ENCODE measurements at regions not wholly inside any gene's neighbourhood (a gene's known extent, or its start where the extent isn't known, plus 50 kb on each side); places are given as distances from the start of the nearest gene placed in this dataset.
A peak's percentile ranks its signal among the peaks of the same experiment; 100 is the strongest.

DNA sequence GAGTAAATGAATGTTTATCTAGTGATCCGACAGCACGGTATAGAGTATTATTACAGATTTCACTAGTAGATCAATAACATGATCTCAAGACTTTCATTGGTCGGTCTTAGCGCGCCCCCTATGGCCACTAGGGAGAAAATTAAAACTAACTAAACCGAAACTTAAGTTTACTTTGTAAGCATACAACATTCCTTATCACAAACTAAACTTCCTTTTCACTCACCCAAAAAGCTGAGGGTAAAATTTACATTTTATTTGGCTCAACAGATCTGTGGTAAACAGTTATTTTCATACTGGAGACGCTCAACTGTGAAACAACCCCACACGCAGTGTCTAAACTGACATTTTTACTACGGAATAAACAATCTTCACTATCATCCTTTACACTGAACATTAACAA lies 215.6 kb upstream of the MAP2 start:
- H3K4me2 ChIP-seq (ENCODE audit: low read depth, low read length, poor library complexity, severe bottlenecking): peak overlapping the region; percentile 21

DNA sequence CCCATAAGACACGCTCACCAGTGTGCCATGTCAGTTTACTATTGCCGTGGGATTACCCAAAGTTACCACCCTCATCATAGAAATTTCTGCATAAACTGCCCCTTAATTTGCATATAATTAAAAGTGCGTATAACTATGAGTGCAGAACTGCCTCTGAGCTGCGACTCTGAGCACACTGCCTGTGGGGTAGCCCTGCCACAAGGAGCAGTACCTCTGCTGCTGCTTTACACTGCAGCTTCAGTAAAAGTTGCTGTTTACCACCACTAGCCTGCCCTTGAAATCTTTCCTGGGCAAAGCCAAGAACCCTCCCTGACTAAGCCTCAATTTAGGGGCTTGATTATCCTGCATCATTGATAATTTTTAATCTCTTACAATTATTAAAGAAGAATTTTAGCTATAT lies 213.9 kb upstream of the MAP2 start:
- Histone ChIP-seq H3F3A (ENCODE audit: low read depth) (no peaks in the 10 kb centered on the region), H4K20me1 (ENCODE audit: insufficient read depth, low read length, poor library complexity, severe bottlenecking) (no peaks in the 10 kb centered on the region), H3K27me3 (ENCODE audit: insufficient read depth, low read length, poor library complexity, severe bottlenecking) (no peaks in the 10 kb centered on the region), H3K4me3 (ENCODE audit: low read length, poor library complexity, severe bottlenecking) (no peak overlapping the region), H3K9me2 (replicated peaks; ENCODE audit: low read depth, low read length) (no peaks in the 10 kb centered on the region), H3K4me1 (ENCODE audit: insufficient read depth, low read length, poor library complexity, severe bottlenecking) (no peaks in the 10 kb centered on the region), H2AFZ (ENCODE audit: low read length) (no peak overlapping the region), H3K79me2 (ENCODE audit: insufficient read depth, low read length) (no peaks in the 10 kb centered on the region), H3K36me3 (ENCODE audit: insufficient read depth, low read length) (no peaks in the 10 kb centered on the region), H3K9me3 (ENCODE audit: insufficient read depth, low read depth, low read length) (no peaks in the 10 kb centered on the region), H3K9ac (ENCODE audit: low read depth, low read length, poor library complexity, severe bottlenecking) (no peak overlapping the region), H3K4me2 (ENCODE audit: low read depth, low read length, poor library complexity, severe bottlenecking) (no peak overlapping the region)
- no peak for TF ChIP-seq EZH2phosphoT487 (IDR thresholded peaks at IDR 0.05; ENCODE audit: borderline replicate concordance)
- TF ChIP-seq, protein P1, sequence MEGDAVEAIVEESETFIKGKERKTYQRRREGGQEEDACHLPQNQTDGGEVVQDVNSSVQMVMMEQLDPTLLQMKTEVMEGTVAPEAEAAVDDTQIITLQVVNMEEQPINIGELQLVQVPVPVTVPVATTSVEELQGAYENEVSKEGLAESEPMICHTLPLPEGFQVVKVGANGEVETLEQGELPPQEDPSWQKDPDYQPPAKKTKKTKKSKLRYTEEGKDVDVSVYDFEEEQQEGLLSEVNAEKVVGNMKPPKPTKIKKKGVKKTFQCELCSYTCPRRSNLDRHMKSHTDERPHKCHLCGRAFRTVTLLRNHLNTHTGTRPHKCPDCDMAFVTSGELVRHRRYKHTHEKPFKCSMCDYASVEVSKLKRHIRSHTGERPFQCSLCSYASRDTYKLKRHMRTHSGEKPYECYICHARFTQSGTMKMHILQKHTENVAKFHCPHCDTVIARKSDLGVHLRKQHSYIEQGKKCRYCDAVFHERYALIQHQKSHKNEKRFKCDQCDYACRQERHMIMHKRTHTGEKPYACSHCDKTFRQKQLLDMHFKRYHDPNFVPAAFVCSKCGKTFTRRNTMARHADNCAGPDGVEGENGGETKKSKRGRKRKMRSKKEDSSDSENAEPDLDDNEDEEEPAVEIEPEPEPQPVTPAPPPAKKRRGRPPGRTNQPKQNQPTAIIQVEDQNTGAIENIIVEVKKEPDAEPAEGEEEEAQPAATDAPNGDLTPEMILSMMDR (conservative IDR thresholded peaks at IDR 0.05; ENCODE audit: low read length): no peak

More for the DNA sequence above, 215.6 kb upstream of the MAP2 start:
- TF ChIP-seq, protein P1 (conservative IDR thresholded peaks at IDR 0.05; ENCODE audit: low read length): peak; percentile 67
- TF ChIP-seq EZH2phosphoT487 (IDR thresholded peaks at IDR 0.05; ENCODE audit: borderline replicate concordance): no peak
- Histone ChIP-seq H4K20me1 (ENCODE audit: insufficient read depth, low read length, poor library complexity, severe bottlenecking) (no peaks in the 10 kb centered on the region), H2AFZ (ENCODE audit: low read length) (peak overlapping the region; percentile 50; the same call in 1 of the 2 replicates), H3K79me2 (ENCODE audit: insufficient read depth, low read length) (no peaks in the 10 kb centered on the region), H3K9me3 (ENCODE audit: insufficient read depth, low read depth, low read length) (no peaks in the 10 kb centered on the region), H3K27me3 (ENCODE audit: insufficient read depth, low read length, poor library complexity, severe bottlenecking) (no peaks in the 10 kb centered on the region), H3F3A (ENCODE audit: low read depth) (no peaks in the 10 kb centered on the region), H3K9ac (ENCODE audit: low read depth, low read length, poor library complexity, severe bottlenecking) (no peak overlapping the region), H3K4me1 (ENCODE audit: insufficient read depth, low read length, poor library complexity, severe bottlenecking) (no peaks in the 10 kb centered on the region), H3K9me2 (replicated peaks; ENCODE audit: low read depth, low read length) (no peaks in the 10 kb centered on the region), H3K4me3 (ENCODE audit: low read length, poor library complexity, severe bottlenecking) (no peak overlapping the region), H3K36me3 (ENCODE audit: insufficient read depth, low read length) (no peaks in the 10 kb centered on the region)

DNA sequence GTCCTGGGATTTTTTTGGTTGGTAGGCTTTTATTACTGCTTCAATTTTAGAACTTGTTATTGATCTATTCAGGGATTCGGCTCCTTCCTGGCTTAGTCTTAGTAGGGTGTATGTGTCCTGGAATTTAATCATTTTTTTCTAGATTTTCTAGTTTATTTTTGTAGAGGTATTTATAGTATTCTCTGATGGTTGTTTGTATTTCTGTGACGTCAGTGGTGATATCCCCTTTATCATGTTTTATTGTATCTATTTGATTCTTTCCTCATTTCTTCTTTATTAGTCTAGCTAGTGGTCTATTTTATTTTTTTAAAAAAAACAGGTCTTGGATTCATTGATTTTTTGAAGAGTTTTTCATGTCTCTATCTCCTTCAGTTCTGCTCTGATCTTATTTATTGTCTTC lies 193.3 kb upstream of the MAP2 start:
- Histone ChIP-seq H2AFZ (ENCODE audit: low read length) (no peak overlapping the region), H3K9me3 (ENCODE audit: insufficient read depth, low read depth, low read length) (no peaks in the 10 kb centered on the region), H3K27me3 (ENCODE audit: insufficient read depth, low read length, poor library complexity, severe bottlenecking) (no peaks in the 10 kb centered on the region), H3K4me1 (ENCODE audit: insufficient read depth, low read length, poor library complexity, severe bottlenecking) (no peaks in the 10 kb centered on the region), H3K4me3 (ENCODE audit: low read length, poor library complexity, severe bottlenecking) (no peak overlapping the region), H3K79me2 (ENCODE audit: insufficient read depth, low read length) (no peaks in the 10 kb centered on the region), H3K9ac (ENCODE audit: low read depth, low read length, poor library complexity, severe bottlenecking) (no peak overlapping the region), H3K9me2 (replicated peaks; ENCODE audit: low read depth, low read length) (no peaks in the 10 kb centered on the region), H3K4me2 (ENCODE audit: low read depth, low read length, poor library complexity, severe bottlenecking) (no peak overlapping the region), H3K36me3 (ENCODE audit: insufficient read depth, low read length) (no peaks in the 10 kb centered on the region), H4K20me1 (ENCODE audit: insufficient read depth, low read length, poor library complexity, severe bottlenecking) (no peaks in the 10 kb centered on the region), H3F3A (ENCODE audit: low read depth) (no peaks in the 10 kb centered on the region)
- no peak for TF ChIP-seq EZH2phosphoT487 (IDR thresholded peaks at IDR 0.05; ENCODE audit: borderline replicate concordance)
- TF ChIP-seq, protein P1 (conservative IDR thresholded peaks at IDR 0.05; ENCODE audit: low read length): no peak

All from Loucy (cell line).